K562 (cell line): ENCODE measurements at regions not wholly inside any gene's neighbourhood (a gene's known extent, or its start where the extent isn't known, plus 50 kb on each side); places are given as distances from the start of the nearest gene placed in this dataset.

Source experiments
- CBX5 ChIP-seq: IDR thresholded peaks from 2 replicates; pipeline ENCODE4 v1.6.1; 2014; ENCODE audit warnings: low read depth, borderline replicate concordance
- CEBPG ChIP-seq, 3 experiments: fragments of 200-800 bp in 1 of 3; sonication (Bioruptor generic) in 1 of 3; sonication (generic) in 1 of 3; formaldehyde crosslinking in 1 of 3; IDR thresholded peaks in 2 of 3; conservative IDR thresholded peaks in 1 of 3; 2 replicates each; pipeline versions ENCODE4 v1.6.1 to v1.8.0; 2016 to 2022; ENCODE audit warnings: missing compliant biosample characterization in 2 of 3, missing genetic modification characterization in 2 of 3, mild to moderate bottlenecking in 1 of 3, missing genetic modification reagents in 1 of 3
- KHSRP ChIP-seq: fragments of 450-650 bp; IDR thresholded peaks from 2 replicates; pipeline ENCODE4 v1.6.1; 2017
- LCOR ChIP-seq: sonication (generic); formaldehyde crosslinking; IDR thresholded peaks from 2 replicates; pipeline ENCODE4 v1.8.0; 2022; ENCODE audit warnings: mild to moderate bottlenecking, missing genetic modification reagents
- NR2C2 ChIP-seq, 2 experiments: fragments of 200-800 bp in 1 of 2; sonication (Bioruptor generic) in 1 of 2; sonication (generic) in 1 of 2; formaldehyde crosslinking in 1 of 2; IDR thresholded peaks; 2 replicates each; pipeline versions ENCODE4 v1.6.1 to v1.8.0; 2016 to 2022; ENCODE audit warnings: mild to moderate bottlenecking in 1 of 2, missing compliant biosample characterization in 1 of 2, missing genetic modification characterization in 1 of 2, missing genetic modification reagents in 1 of 2
- PHB2 ChIP-seq: fragments of 450-650 bp; IDR thresholded peaks from 2 replicates; pipeline ENCODE4 v1.6.1; 2017; ENCODE audit warnings: low read depth
- RBM34 ChIP-seq: fragments of 200-400 bp; formaldehyde crosslinking; IDR thresholded peaks from 2 replicates; pipeline ENCODE4 v1.6.1; 2018; ENCODE audit warnings: low read length, borderline replicate concordance; ENCODE audit not compliant: insufficient read depth
- SREBF2 ChIP-seq: sonication (generic); formaldehyde crosslinking; IDR thresholded peaks from 2 replicates; pipeline ENCODE4 v1.4.0; 2020; ENCODE audit warnings: mild to moderate bottlenecking, missing genetic modification reagents
- ZNF184 ChIP-seq: sonication (generic); formaldehyde crosslinking; IDR thresholded peaks from 2 replicates; pipeline ENCODE4 v1.5.0; 2020; ENCODE audit warnings: missing genetic modification reagents
- ZNF324 ChIP-seq: fragments of 250-450 bp; sonication (Bioruptor Pico); IDR thresholded peaks from 2 replicates; pipeline ENCODE4 v1.4.0; 2020; ENCODE audit warnings: mild to moderate bottlenecking
- TF ChIP-seq, protein P1 (sequence below): fragments of 450-650 bp; IDR thresholded peaks from 2 replicates; pipeline ENCODE4 v1.6.1; 2017; ENCODE audit warnings: antibody characterized with exemption, mild to moderate bottlenecking

DNA sequence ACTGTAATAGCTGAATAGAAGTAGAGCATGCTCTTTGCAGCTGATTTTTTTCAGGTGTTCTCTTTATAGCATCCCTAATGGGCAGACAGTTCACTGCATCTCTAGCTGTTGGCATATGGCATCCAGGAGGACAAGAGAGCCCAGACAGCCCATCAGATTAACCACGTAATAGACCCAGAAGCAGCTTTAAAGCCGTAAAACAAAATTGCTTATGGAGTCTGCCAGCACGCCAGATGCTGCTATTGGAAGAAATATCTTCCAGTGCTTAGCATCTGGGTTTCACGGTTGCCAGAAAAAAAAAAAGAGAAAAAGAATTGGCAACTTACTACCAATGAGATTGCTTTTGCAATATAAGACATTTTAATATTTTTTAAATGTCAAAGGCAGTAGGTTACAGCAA lies 869.4 kb upstream of the NUDT12 start (continued):
- no peak for TF ChIP-seq NR2C2 (CRISPR knock-in tag; IDR thresholded peaks at IDR 0.05)
- no peak for TF ChIP-seq NR2C2 (tag; IDR thresholded peaks at IDR 0.05)
- TF ChIP-seq, protein P1, sequence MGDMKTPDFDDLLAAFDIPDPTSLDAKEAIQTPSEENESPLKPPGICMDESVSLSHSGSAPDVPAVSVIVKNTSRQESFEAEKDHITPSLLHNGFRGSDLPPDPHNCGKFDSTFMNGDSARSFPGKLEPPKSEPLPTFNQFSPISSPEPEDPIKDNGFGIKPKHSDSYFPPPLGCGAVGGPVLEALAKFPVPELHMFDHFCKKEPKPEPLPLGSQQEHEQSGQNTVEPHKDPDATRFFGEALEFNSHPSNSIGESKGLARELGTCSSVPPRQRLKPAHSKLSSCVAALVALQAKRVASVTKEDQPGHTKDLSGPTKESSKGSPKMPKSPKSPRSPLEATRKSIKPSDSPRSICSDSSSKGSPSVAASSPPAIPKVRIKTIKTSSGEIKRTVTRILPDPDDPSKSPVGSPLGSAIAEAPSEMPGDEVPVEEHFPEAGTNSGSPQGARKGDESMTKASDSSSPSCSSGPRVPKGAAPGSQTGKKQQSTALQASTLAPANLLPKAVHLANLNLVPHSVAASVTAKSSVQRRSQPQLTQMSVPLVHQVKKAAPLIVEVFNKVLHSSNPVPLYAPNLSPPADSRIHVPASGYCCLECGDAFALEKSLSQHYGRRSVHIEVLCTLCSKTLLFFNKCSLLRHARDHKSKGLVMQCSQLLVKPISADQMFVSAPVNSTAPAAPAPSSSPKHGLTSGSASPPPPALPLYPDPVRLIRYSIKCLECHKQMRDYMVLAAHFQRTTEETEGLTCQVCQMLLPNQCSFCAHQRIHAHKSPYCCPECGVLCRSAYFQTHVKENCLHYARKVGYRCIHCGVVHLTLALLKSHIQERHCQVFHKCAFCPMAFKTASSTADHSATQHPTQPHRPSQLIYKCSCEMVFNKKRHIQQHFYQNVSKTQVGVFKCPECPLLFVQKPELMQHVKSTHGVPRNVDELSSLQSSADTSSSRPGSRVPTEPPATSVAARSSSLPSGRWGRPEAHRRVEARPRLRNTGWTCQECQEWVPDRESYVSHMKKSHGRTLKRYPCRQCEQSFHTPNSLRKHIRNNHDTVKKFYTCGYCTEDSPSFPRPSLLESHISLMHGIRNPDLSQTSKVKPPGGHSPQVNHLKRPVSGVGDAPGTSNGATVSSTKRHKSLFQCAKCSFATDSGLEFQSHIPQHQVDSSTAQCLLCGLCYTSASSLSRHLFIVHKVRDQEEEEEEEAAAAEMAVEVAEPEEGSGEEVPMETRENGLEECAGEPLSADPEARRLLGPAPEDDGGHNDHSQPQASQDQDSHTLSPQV, result no peak
- no peak for TF ChIP-seq SREBF2
- TF ChIP-seq ZNF324 (CRISPR knock-in tag), result no peak
- no peak for TF ChIP-seq ZNF184
- TF ChIP-seq CBX5, result no peak
- no peak for TF ChIP-seq KHSRP
- TF ChIP-seq RBM34, result no peak
- TF ChIP-seq PHB2, result no peak
- TF ChIP-seq CEBPG (CRISPR knock-in tag; IDR thresholded peaks at IDR 0.05), result no peak
- no peak for TF ChIP-seq CEBPG (tag; conservative IDR thresholded peaks at IDR 0.05 in 1 of 2, IDR thresholded peaks at IDR 0.05 in 1 of 2)
- no peak for TF ChIP-seq LCOR (CRISPR knock-in tag)
